H1 (cell line): ENCODE measurements at regions not wholly inside any gene's neighbourhood (a gene's known extent, or its start where the extent isn't known, plus 50 kb on each side); places are given as distances from the start of the nearest gene placed in this dataset.

Experiments
- CTCF ChIA-PET: fragments of 300-600 bp; sonication (Branson Sonifier 250); formaldehyde crosslinking; loops from one replicate; lab custom pipeline; 2021; ENCODE audit not compliant: partially characterized antibody; lab: Charles Lee
- POLR2A ChIA-PET: fragments of 300-600 bp; sonication (Branson Sonifier 250); formaldehyde crosslinking; loops from one replicate; lab custom pipeline; 2021; ENCODE audit warnings: inconsistent platforms; ENCODE audit not compliant: partially characterized antibody; lab: Charles Lee
- DNase-seq, 2 experiments: peaks; one replicate each; pipeline versions ENCODE4 v3.0.0 to v3.0.0-alpha.2; 2010 to 2022; ENCODE audit warnings: low spot score in 2 of 2, low read depth in 1 of 2, mixed read lengths in 1 of 2
- FAIRE-seq: peaks from 2 replicates; lab custom pipeline; 2011; peaks lifted over from hg19 to GRCh38; lab: Jason Lieb, UNC
- H2AFZ ChIP-seq: 2 replicates; pipeline ENCODE4 v1.8.1; 2012; ENCODE audit warnings: low read length, inconsistent platforms
- H2AK5ac ChIP-seq: 2 replicates; pipeline ENCODE4 v1.6.1; 2013; ENCODE audit warnings: low read depth, low read length
- H2BK120ac ChIP-seq: replicated peaks from 2 replicates; pipeline ENCODE3; 2013; ENCODE audit warnings: low read depth, low read length, inconsistent platforms
- H2BK12ac ChIP-seq: 2 replicates; pipeline ENCODE4 v1.6.1; 2013; ENCODE audit warnings: low read depth, low read length
- H2BK15ac ChIP-seq: 2 replicates; pipeline ENCODE4 v1.6.1; 2013; ENCODE audit warnings: low read length
- H2BK20ac ChIP-seq: 2 replicates; pipeline ENCODE4 v1.6.1; 2013; ENCODE audit warnings: low read length
- H2BK5ac ChIP-seq: 2 replicates; pipeline ENCODE4 v1.6.1; 2013; ENCODE audit warnings: low read depth, low read length
- H3K14ac ChIP-seq: 2 replicates; pipeline ENCODE4 v1.6.1; 2013; ENCODE audit warnings: inconsistent platforms; ENCODE audit not compliant: insufficient read length
- H3K18ac ChIP-seq: 2 replicates; pipeline ENCODE4 v1.6.1; 2013; ENCODE audit warnings: low read length; ENCODE audit errors: extremely low read depth
- H3K23ac ChIP-seq: 2 replicates; pipeline ENCODE4 v1.6.1; 2013; ENCODE audit warnings: inconsistent platforms; ENCODE audit not compliant: insufficient read length
- H3K23me2 ChIP-seq: 2 replicates; pipeline ENCODE4 v1.6.1; 2013; ENCODE audit warnings: low read depth, low read length
- H3K27ac ChIP-seq: 2 replicates; pipeline ENCODE4 v1.6.1; 2011; ENCODE audit warnings: low read depth, low read length, inconsistent platforms
- H3K27me3 ChIP-seq, 4 experiments: replicated peaks in 1 of 4; 1 replicate in 1 of 4; 2 replicates in 3 of 4; pipeline versions ENCODE4 v1.6.1 to v1.8.1; 2011 to 2013; ENCODE audit warnings: low read length in 3 of 4, mild to moderate bottlenecking in 3 of 4, inconsistent platforms in 2 of 4, mixed read lengths in 2 of 4, moderate library complexity in 1 of 4; ENCODE audit not compliant: control insufficient read depth in 3 of 4, insufficient read depth in 3 of 4; ENCODE audit errors: extremely low read depth in 1 of 4
- H3K36me3 ChIP-seq, 4 experiments: 2 replicates each; pipeline versions ENCODE4 v1.6.1 to v1.8.1; 2011 to 2013; ENCODE audit warnings: mild to moderate bottlenecking in 4 of 4, low read length in 3 of 4, moderate library complexity in 2 of 4, control low read depth in 1 of 4, inconsistent platforms in 1 of 4; ENCODE audit not compliant: insufficient read depth in 4 of 4, control insufficient read depth in 2 of 4
- H3K4ac ChIP-seq: replicated peaks from 2 replicates; pipeline ENCODE3; 2013; ENCODE audit warnings: low read length, low read depth, mixed read lengths, inconsistent platforms; ENCODE audit not compliant: insufficient read length
- H3K4me1 ChIP-seq, 4 experiments: replicated peaks in 1 of 4; 1 replicate in 1 of 4; 2 replicates in 3 of 4; pipeline versions ENCODE4 v1.6.1 to v1.8.1; 2011 to 2013; ENCODE audit warnings: low read length in 3 of 4, inconsistent platforms in 2 of 4, mixed read lengths in 1 of 4; ENCODE audit not compliant: insufficient read depth in 4 of 4, control insufficient read depth in 3 of 4
- H3K4me2 ChIP-seq, 2 experiments: 2 replicates each; pipeline versions ENCODE4 v1.6.1 to v1.8.1; 2011 to 2013; ENCODE audit warnings: low read depth in 2 of 2, low read length in 2 of 2, control low read depth in 1 of 2, inconsistent platforms in 1 of 2, mild to moderate bottlenecking in 1 of 2; ENCODE audit not compliant: insufficient read depth in 1 of 2
- H3K4me3 ChIP-seq, 4 experiments: fragments of 200-600, 300-600 bp in 1 of 4; sonication (generic), shearing (Covaris generic), sonication (Bioruptor Twin) in 1 of 4; 2 replicates each; pipeline versions ENCODE4 v1.5.1 to v1.8.1; 2011 to 2016; ENCODE audit warnings: low read length in 4 of 4, low read depth in 3 of 4, control low read depth in 2 of 4, inconsistent platforms in 2 of 4, mild to moderate bottlenecking in 2 of 4, mixed read lengths in 1 of 4, moderate library complexity in 1 of 4; ENCODE audit not compliant: insufficient read depth in 2 of 4; ENCODE audit errors: extremely low read depth in 1 of 4
- H3K56ac ChIP-seq: replicated peaks from 2 replicates; pipeline ENCODE3; 2013; ENCODE audit warnings: low read depth, mild to moderate bottlenecking, mixed read lengths, low read length, inconsistent platforms; ENCODE audit not compliant: insufficient read length
- H3K79me1 ChIP-seq: 2 replicates; pipeline ENCODE4 v1.6.1; 2013; ENCODE audit warnings: low read depth, low read length, control low read depth
- H3K79me2 ChIP-seq, 2 experiments: 2 replicates each; pipeline versions ENCODE4 v1.6.1 to v1.8.1; 2012 to 2013; ENCODE audit warnings: low read length in 2 of 2, mild to moderate bottlenecking in 2 of 2, inconsistent platforms in 1 of 2; ENCODE audit not compliant: insufficient read depth in 2 of 2, control insufficient read depth in 1 of 2
- H3K9ac ChIP-seq, 4 experiments: replicated peaks in 1 of 4; 1 replicate in 1 of 4; 2 replicates in 3 of 4; pipeline versions ENCODE4 v1.6.1 to v1.8.1; 2011 to 2013; ENCODE audit warnings: low read depth in 3 of 4, low read length in 3 of 4, control low read depth in 2 of 4, mild to moderate bottlenecking in 2 of 4, moderate library complexity in 2 of 4, inconsistent platforms in 1 of 4; ENCODE audit errors: extremely low read depth in 1 of 4
- H3K9me3 ChIP-seq, 2 experiments: 2 replicates each; pipeline versions ENCODE4 v1.6.1 to v1.8.1; 2012 to 2013; ENCODE audit warnings: mild to moderate bottlenecking in 2 of 2, moderate library complexity in 2 of 2, control low read depth in 1 of 2, inconsistent platforms in 1 of 2, low read depth in 1 of 2, low read length in 1 of 2, mixed read lengths in 1 of 2; ENCODE audit not compliant: insufficient read depth in 2 of 2
- H4K20me1 ChIP-seq, 2 experiments: replicated peaks in 1 of 2; 2 replicates each; pipeline versions ENCODE3 to v1.8.1; 2011 to 2013; ENCODE audit warnings: inconsistent platforms in 2 of 2, low read length in 2 of 2, mild to moderate bottlenecking in 1 of 2; ENCODE audit not compliant: insufficient read depth in 2 of 2, control insufficient read depth in 1 of 2
- H4K5ac ChIP-seq: 2 replicates; pipeline ENCODE4 v1.6.1; 2013; ENCODE audit warnings: low read length, low read depth, mixed read lengths, inconsistent platforms; ENCODE audit not compliant: insufficient read length
- H4K8ac ChIP-seq: 2 replicates; pipeline ENCODE4 v1.8.0; 2013; ENCODE audit warnings: mild to moderate bottlenecking, moderate library complexity, low read length, inconsistent platforms; ENCODE audit not compliant: insufficient read depth; ENCODE audit errors: extremely low read depth
- H4K91ac ChIP-seq: replicated peaks from 2 replicates; pipeline ENCODE3; 2013; ENCODE audit warnings: low read length, mixed read lengths, inconsistent platforms; ENCODE audit not compliant: insufficient read length
- CTCF ChIP-seq, 3 experiments: IDR thresholded peaks; 1 replicate in 2 of 3; 2 replicates in 1 of 3; pipeline versions ENCODE4 v1.5.1 to v1.6.1; 2011; ENCODE audit warnings: low read length in 3 of 3, mild to moderate bottlenecking in 3 of 3, inconsistent platforms in 2 of 3, low read depth in 1 of 3, moderate library complexity in 1 of 3; ENCODE audit not compliant: insufficient read depth in 1 of 3; ENCODE audit errors: control extremely low read depth in 1 of 3
- SAP30 ChIP-seq: fragments of 300-600 bp; sonication (generic); IDR thresholded peaks from 2 replicates; pipeline ENCODE4 v1.7.1; 2012; ENCODE audit warnings: low read length, moderate library complexity, mild to moderate bottlenecking, inconsistent platforms; ENCODE audit not compliant: insufficient read depth, insufficient replicate concordance
- SP4 ChIP-seq: IDR thresholded peaks from 2 replicates; pipeline ENCODE4 v1.6.1; 2012; ENCODE audit warnings: low read length, inconsistent platforms
- WGBS, 2 experiments: shearing (Covaris generic) in 1 of 2; methylation state at CpG; one replicate each; pipeline versions ENCODE4 v1.1.6 to v1.1.7; 2013 to 2015; ENCODE audit warnings: low lambda C conversion rate in 2 of 2, mixed read lengths in 2 of 2, inconsistent platforms in 1 of 2, low coverage in 1 of 2, missing lambda C conversion rate in 1 of 2; ENCODE audit not compliant: insufficient replicate concordance in 2 of 2, insufficient coverage in 1 of 2, insufficient read length in 1 of 2; ENCODE audit errors: extremely low coverage in 1 of 2, missing lambda C conversion rate in 1 of 2; 5-methylcytosine and 5-hydroxymethylcytosine counted together

GRCh38 chr12:4991801-4992200 lies 51.9 kb upstream of the KCNA5 start:
- Histone ChIP-seq H2BK120ac (no peak overlapping the region), H3K36me3 (no peaks in the 10 kb centered on the region), H3K4me3 (no peak overlapping the region), H3K4me1 (peaks cover 0 to 10% (median 7%) of the 10 kb centered on the region in 4 experiments; a peak in 6 of 7 replicates), H3K4me2 (peak overlapping the region; percentile 8 to 32; a peak in 2 of 4 replicates), H2AK5ac (peak overlapping the region; percentile 72; the same call in 1 of the 2 replicates), H3K23ac (no peak overlapping the region), H3K18ac (no peak overlapping the region), H2AFZ (no peak overlapping the region), H3K79me1 (no peaks in the 10 kb centered on the region), H2BK12ac (peak overlapping the region; percentile 77; the same call in 1 of the 2 replicates), H3K9me3 (no peaks in the 10 kb centered on the region), H4K8ac (no peak overlapping the region), H3K27ac (no peak overlapping the region), H2BK5ac (peak overlapping the region; percentile 12; the same call in 1 of the 2 replicates), H3K9ac (no peak overlapping the region), H4K20me1 (no peaks in the 10 kb centered on the region), H2BK15ac (peak overlapping the region; percentile 33; the same call in 1 of the 2 replicates), H3K79me2 (no peaks in the 10 kb centered on the region), H3K4ac (no peak overlapping the region), H3K14ac (no peak overlapping the region), H4K91ac (peak overlapping the region; percentile 79), H3K27me3 (no peaks in the 10 kb centered on the region; a peak in 1 of 7 replicates), H3K23me2 (no peaks in the 10 kb centered on the region), H2BK20ac (0 out of 2 replicates have a peak overlapping the region, but pooled peaks have one; percentile 38), H3K56ac (no peak overlapping the region), H4K5ac (no peak overlapping the region)
- DNase-seq (no peak), FAIRE-seq (no peak)
- TF ChIP-seq SP4 (no peak), CTCF (IDR thresholded peaks at IDR 0.05; ENCODE audit: control extremely low read depth in 1 of 3, insufficient read depth in 1 of 3, low read depth in 1 of 3, low read length in 3 of 3) (no peak), SAP30 (no peak)
- CTCF ChIA-PET, result interaction anchor here (0.7 to 11.3 kb wide), 4 partner anchors 30 to 135 kb away, joined by 3 to 97 read pairs (median 3); no protein-coding TSS in a partner anchor
- WGBS, 2 experiments, result 64% methylated on average over 3 of the region's 3 CpGs; no CpG with 5 or more reads in 1 of the 2 experiments
- POLR2A ChIA-PET, result no interaction called here
